ENCODE measurements at regions not wholly inside any gene's neighbourhood (a gene's known extent, or its start where the extent isn't known, plus 50 kb on each side); places are given as distances from the start of the nearest gene placed in this dataset.

- H3K4me3 ChIP-seq (ENCODE audit: low read depth, low read length) = no peak overlapping the region
- TF ChIP-seq CTCF (IDR thresholded peaks at IDR 0.05; ENCODE audit: insufficient read depth, low read length, poor library complexity, severe bottlenecking) = no peak
- DNase-seq (ENCODE audit: low read depth) = no peak
- H3K36me3 ChIP-seq (ENCODE audit: control insufficient read depth, insufficient read depth, low read length) = peaks cover 1% of the 10 kb centered on the region
- no peaks in the 10 kb centered on the region for H3K27me3 ChIP-seq (ENCODE audit: control insufficient read depth, insufficient read depth, low read length)
These were observed 78.0 kb downstream of the MYEOV start for GRCh38 chr11:69371731-69372588.

- no peak for TF ChIP-seq CTCF (IDR thresholded peaks at IDR 0.05; ENCODE audit: insufficient read depth, low read length, poor library complexity, severe bottlenecking)
- Histone ChIP-seq H3K36me3 (ENCODE audit: control insufficient read depth, insufficient read depth, low read length) (peaks cover 1% of the 10 kb centered on the region), H3K27me3 (ENCODE audit: control insufficient read depth, insufficient read depth, low read length) (no peaks in the 10 kb centered on the region), H3K4me3 (ENCODE audit: low read depth, low read length) (no peak overlapping the region)
- no peak for DNase-seq (ENCODE audit: low read depth)
These were observed 78.8 kb downstream of the MYEOV start for GRCh38 chr11:69372589-69373250.

GRCh38 chr11:69373251-69373635, 79.3 kb downstream of the MYEOV start:
- H3K36me3 ChIP-seq (ENCODE audit: control insufficient read depth, insufficient read depth, low read length) = peaks cover 1% of the 10 kb centered on the region
- H3K4me3 ChIP-seq (ENCODE audit: low read depth, low read length) = no peak overlapping the region
- no peak for DNase-seq (ENCODE audit: low read depth)
- H3K27me3 ChIP-seq (ENCODE audit: control insufficient read depth, insufficient read depth, low read length) = peaks cover 2% of the 10 kb centered on the region
- TF ChIP-seq CTCF (IDR thresholded peaks at IDR 0.05; ENCODE audit: insufficient read depth, low read length, poor library complexity, severe bottlenecking) = no peak

- TF ChIP-seq CTCF (IDR thresholded peaks at IDR 0.05; ENCODE audit: insufficient read depth, low read length, poor library complexity, severe bottlenecking) = no peak
- Histone ChIP-seq H3K36me3 (ENCODE audit: control insufficient read depth, insufficient read depth, low read length) (peaks cover 1% of the 10 kb centered on the region), H3K4me3 (ENCODE audit: low read depth, low read length) (no peak overlapping the region), H3K27me3 (ENCODE audit: control insufficient read depth, insufficient read depth, low read length) (peaks cover 2% of the 10 kb centered on the region)
- DNase-seq (ENCODE audit: low read depth) = no peak
These were observed 80.4 kb downstream of the MYEOV start for GRCh38 chr11:69374110-69374945.

GRCh38 chr11:69374946-69375310, 81.0 kb downstream of the MYEOV start:
- DNase-seq (ENCODE audit: low read depth) = no peak
- Histone ChIP-seq H3K27me3 (ENCODE audit: control insufficient read depth, insufficient read depth, low read length) (peaks cover 2% of the 10 kb centered on the region), H3K4me3 (ENCODE audit: low read depth, low read length) (no peak overlapping the region), H3K36me3 (ENCODE audit: control insufficient read depth, insufficient read depth, low read length) (peaks cover under 1% of the 10 kb centered on the region)
- TF ChIP-seq CTCF (IDR thresholded peaks at IDR 0.05; ENCODE audit: insufficient read depth, low read length, poor library complexity, severe bottlenecking) = no peak

Data from kidney epithelial cell (primary cell).